OCI-LY1 (cell line): ENCODE measurements at regions not wholly inside any gene's neighbourhood (a gene's known extent, or its start where the extent isn't known, plus 50 kb on each side); places are given as distances from the start of the nearest gene placed in this dataset.

Experiments
- H2AFZ ChIP-seq: fragments of 200-600 bp; sonication (generic), shearing (Covaris generic); 2 replicates; pipeline ENCODE4 v1.6.0; 2014; ENCODE audit warnings: antibody characterized with exemption, mild to moderate bottlenecking, low read length
- H3F3A ChIP-seq: fragments of 200-600 bp; sonication (generic), shearing (Covaris generic); 2 replicates; pipeline ENCODE4 v1.6.0; 2014; ENCODE audit warnings: mild to moderate bottlenecking, antibody characterized with exemption, low read length, moderate library complexity; ENCODE audit not compliant: insufficient read depth
- H3K27ac ChIP-seq: fragments of 200-600 bp; sonication (generic); 2 replicates; pipeline ENCODE4 v1.5.1; 2014; ENCODE audit warnings: low read length, mixed run types, mild to moderate bottlenecking, low read depth; ENCODE audit not compliant: poor library complexity, severe bottlenecking
- H3K27me3 ChIP-seq: fragments of 200-600 bp; sonication (generic); 2 replicates; pipeline ENCODE4 v1.6.0; 2014; ENCODE audit warnings: antibody characterized with exemption, mild to moderate bottlenecking, low read length, moderate library complexity; ENCODE audit not compliant: insufficient read depth
- H3K36me3 ChIP-seq: fragments of 200-600 bp; sonication (generic); 2 replicates; pipeline ENCODE4 v1.6.1; 2014; ENCODE audit warnings: mild to moderate bottlenecking, antibody characterized with exemption, low read length, moderate library complexity, mixed read lengths; ENCODE audit not compliant: insufficient read depth
- H3K4me1 ChIP-seq: fragments of 200-600 bp; sonication (generic); 2 replicates; pipeline ENCODE4 v1.5.1; 2014; ENCODE audit warnings: mild to moderate bottlenecking, low read length, moderate library complexity; ENCODE audit not compliant: insufficient read depth, severe bottlenecking
- H3K4me2 ChIP-seq: fragments of 200-600 bp; sonication (generic), shearing (Covaris generic); 2 replicates; pipeline ENCODE4 v1.6.1; 2014; ENCODE audit warnings: low read length
- H3K4me3 ChIP-seq: fragments of 200-600 bp; sonication (generic); 2 replicates; pipeline ENCODE4 v1.5.1; 2014; ENCODE audit warnings: low read length, low read depth, mild to moderate bottlenecking, mixed read lengths; ENCODE audit not compliant: poor library complexity, severe bottlenecking
- H3K79me2 ChIP-seq: fragments of 200-600 bp; shearing (Covaris generic); 2 replicates; pipeline ENCODE4 v1.6.1; 2016; ENCODE audit warnings: mixed run types, low read length, mixed read lengths; ENCODE audit not compliant: insufficient read depth
- H3K9ac ChIP-seq: fragments of 200-600 bp; sonication (generic), shearing (Covaris generic); 2 replicates; pipeline ENCODE4 v1.6.1; 2014; ENCODE audit warnings: mild to moderate bottlenecking, low read length, mixed read lengths
- H3K9me2 ChIP-seq: fragments of 200-600 bp; sonication (generic), shearing (Covaris generic); 2 replicates; pipeline ENCODE4 v1.6.1; 2014; ENCODE audit warnings: low read depth, mild to moderate bottlenecking, low read length, mixed read lengths
- H3K9me3 ChIP-seq: fragments of 200-600 bp; shearing (Covaris generic); 2 replicates; pipeline ENCODE4 v1.6.1; 2014; ENCODE audit warnings: low read length, mixed read lengths
- H4K20me1 ChIP-seq: fragments of 200-600 bp; sonication (generic), shearing (Covaris generic); 2 replicates; pipeline ENCODE4 v1.6.0; 2016; ENCODE audit warnings: mild to moderate bottlenecking, low read length; ENCODE audit not compliant: insufficient read depth
- CTCF ChIP-seq: fragments of 200-600 bp; sonication (generic), shearing (Covaris generic); IDR thresholded peaks from 2 replicates; pipeline ENCODE4 v1.5.1; 2017; ENCODE audit warnings: mild to moderate bottlenecking, antibody characterized with exemption, low read length, moderate library complexity, mixed read lengths
- EZH2 ChIP-seq: fragments of 200-600 bp; sonication (generic), shearing (Covaris generic); IDR thresholded peaks from 2 replicates; pipeline ENCODE4 v1.8.0; 2017; ENCODE audit warnings: borderline replicate concordance, mixed run types, mild to moderate bottlenecking, antibody characterized with exemption, low read length, moderate library complexity, mixed read lengths

- Histone ChIP-seq H3K9me3 (no peaks in the 10 kb centered on the region), H3K4me3 (no peak overlapping the region), H2AFZ (no peak overlapping the region), H3F3A (no peaks in the 10 kb centered on the region), H3K4me2 (no peak overlapping the region), H3K9me2 (no peaks in the 10 kb centered on the region), H3K4me1 (no peaks in the 10 kb centered on the region), H3K9ac (no peak overlapping the region), H3K36me3 (no peaks in the 10 kb centered on the region), H3K27me3 (no peaks in the 10 kb centered on the region), H4K20me1 (no peaks in the 10 kb centered on the region), H3K79me2 (no peaks in the 10 kb centered on the region), H3K27ac (no peak overlapping the region)
- no peak for TF ChIP-seq EZH2
- no peak for TF ChIP-seq CTCF
Measured at GRCh38 chr4:147104768-147105167, 159.1 kb upstream of the TTC29 start.

- TF ChIP-seq EZH2 (no peak), CTCF (no peak)
- H3K9me2 ChIP-seq: no peaks in the 10 kb centered on the region
- H3K4me3 ChIP-seq: no peak overlapping the region
- no peaks in the 10 kb centered on the region for H3K9me3 ChIP-seq
- H3K4me2 ChIP-seq: no peak overlapping the region
- no peaks in the 10 kb centered on the region for H3F3A ChIP-seq
- H3K27ac ChIP-seq: no peak overlapping the region
- H3K36me3 ChIP-seq: no peaks in the 10 kb centered on the region
- H3K27me3 ChIP-seq: no peaks in the 10 kb centered on the region
- H4K20me1 ChIP-seq: no peaks in the 10 kb centered on the region
- no peak overlapping the region for H2AFZ ChIP-seq
- no peak overlapping the region for H3K9ac ChIP-seq
- H3K4me1 ChIP-seq: no peaks in the 10 kb centered on the region
- H3K79me2 ChIP-seq: no peaks in the 10 kb centered on the region
Measured at GRCh38 chr4:147108409-147108808, 162.7 kb upstream of the TTC29 start.

GRCh38 chr4:147109800-147110199, 164.1 kb upstream of the TTC29 start:
- H4K20me1 ChIP-seq: no peaks in the 10 kb centered on the region

More at GRCh38 chr4:147109800-147110199, 164.1 kb upstream of the TTC29 start:
- Histone ChIP-seq H3K4me3 (no peak overlapping the region), H2AFZ (no peak overlapping the region), H3K27me3 (no peaks in the 10 kb centered on the region), H3F3A (no peaks in the 10 kb centered on the region), H3K4me2 (no peak overlapping the region), H3K9me2 (no peaks in the 10 kb centered on the region), H3K36me3 (no peaks in the 10 kb centered on the region), H3K4me1 (no peaks in the 10 kb centered on the region), H3K9ac (no peak overlapping the region), H3K9me3 (no peaks in the 10 kb centered on the region), H3K79me2 (no peaks in the 10 kb centered on the region), H3K27ac (no peak overlapping the region)
- no peak for TF ChIP-seq EZH2
- no peak for TF ChIP-seq CTCF
